Lower leg skin (tissue), 4 donors: ENCODE measurements at regions not wholly inside any gene's neighbourhood (a gene's known extent, or its start where the extent isn't known, plus 50 kb on each side); places are given as distances from the start of the nearest gene placed in this dataset.

Experiments used
- DNase-seq, 2 donors: peaks; one replicate each; pipeline ENCODE4 v3.0.0-alpha.2; 2019; ENCODE audit warnings: low spot score in 2 of 2
- H3K4me3 ChIP-seq: fragments of 200-600 bp; sonication (generic); 2 replicates; pipeline ENCODE4 v1.5.1; 2017; ENCODE audit warnings: mild to moderate bottlenecking, low read depth; ENCODE audit not compliant: poor library complexity, severe bottlenecking
- CTCF ChIP-seq, 3 donors: fragments of 450-650 bp; IDR thresholded peaks; one replicate each; pipeline ENCODE4 v1.5.1; 2016; ENCODE audit warnings: antibody characterized with exemption in 3 of 3, mild to moderate bottlenecking in 3 of 3, moderate library complexity in 2 of 3
- POLR2A ChIP-seq, 2 donors: fragments of 450-650 bp; IDR thresholded peaks; one replicate each; pipeline ENCODE4 v1.6.1; 2016 to 2017; ENCODE audit warnings: antibody characterized with exemption in 2 of 2, mild to moderate bottlenecking in 1 of 2, moderate library complexity in 1 of 2
- WGBS, 2 donors: methylation state at CpG; one replicate each; pipeline ENCODE4 v1.1.5; 2018; 5-methylcytosine and 5-hydroxymethylcytosine counted together
- intact Hi-C: fragments of 100-400 bp; cut with DNase I; formaldehyde crosslinking; loops from one replicate; pipeline ENCODE4 v1.15.0; 2023; ENCODE audit warnings: low total_unique reads

GRCh38 chr5:163938595-163938994 is 433.2 kb downstream of the MAT2B start:
- no peak for DNase-seq
- WGBS, 2 donors, result 80 to 100% methylated on average over 1 of the region's 1 CpG
- intact Hi-C loops, result no loop called here
- TF ChIP-seq CTCF (IDR thresholded peaks at IDR 0.05) (no peak), POLR2A (IDR thresholded peaks at IDR 0.05) (no peak)
- H3K4me3 ChIP-seq, result no peak overlapping the region

DNA sequence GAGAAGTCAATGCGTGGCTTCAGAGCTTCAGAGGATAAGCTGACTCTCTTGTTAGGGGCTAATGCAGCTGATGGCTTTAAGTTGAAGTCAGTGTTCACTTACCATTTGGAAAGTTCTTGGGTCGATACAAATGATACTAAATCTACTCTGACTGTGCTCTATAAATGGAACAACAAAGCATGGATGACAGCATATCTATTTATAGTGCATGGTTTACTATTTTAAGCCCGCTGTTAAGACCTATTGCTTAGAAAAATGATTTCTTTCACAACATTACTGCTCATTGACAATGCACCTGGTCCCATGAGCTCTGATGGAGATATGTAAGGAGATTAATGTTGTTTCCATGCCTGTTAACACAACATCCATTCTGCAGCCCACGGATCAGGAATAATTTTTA is 435.7 kb downstream of the MAT2B start:
- TF ChIP-seq POLR2A (IDR thresholded peaks at IDR 0.05) (no peak), CTCF (IDR thresholded peaks at IDR 0.05) (no peak)
- DNase-seq, result no peak
- H3K4me3 ChIP-seq, result no peak overlapping the region
- 69 to 75% methylated on average over 4 of the region's 4 CpGs for WGBS, 2 donors
- intact Hi-C loops, result no loop called here

- H3K4me3 ChIP-seq, result no peak overlapping the region
- DNase-seq, result no peak
- 84 to 92% methylated on average over 1 of the region's 1 CpG for WGBS, 2 donors
- no peak for TF ChIP-seq CTCF (IDR thresholded peaks at IDR 0.05)
- no peak for TF ChIP-seq POLR2A (IDR thresholded peaks at IDR 0.05)
- intact Hi-C loops, result no loop called here
These were observed 438.1 kb downstream of the MAT2B start for GRCh38 chr5:163943546-163943945.

- intact Hi-C loops, result no loop called here
- H3K4me3 ChIP-seq, result no peak overlapping the region
- TF ChIP-seq POLR2A (IDR thresholded peaks at IDR 0.05) (no peak), CTCF (IDR thresholded peaks at IDR 0.05) (no peak)
- no peak for DNase-seq
These were observed 439.3 kb downstream of the MAT2B start for GRCh38 chr5:163944738-163945137.

DNA sequence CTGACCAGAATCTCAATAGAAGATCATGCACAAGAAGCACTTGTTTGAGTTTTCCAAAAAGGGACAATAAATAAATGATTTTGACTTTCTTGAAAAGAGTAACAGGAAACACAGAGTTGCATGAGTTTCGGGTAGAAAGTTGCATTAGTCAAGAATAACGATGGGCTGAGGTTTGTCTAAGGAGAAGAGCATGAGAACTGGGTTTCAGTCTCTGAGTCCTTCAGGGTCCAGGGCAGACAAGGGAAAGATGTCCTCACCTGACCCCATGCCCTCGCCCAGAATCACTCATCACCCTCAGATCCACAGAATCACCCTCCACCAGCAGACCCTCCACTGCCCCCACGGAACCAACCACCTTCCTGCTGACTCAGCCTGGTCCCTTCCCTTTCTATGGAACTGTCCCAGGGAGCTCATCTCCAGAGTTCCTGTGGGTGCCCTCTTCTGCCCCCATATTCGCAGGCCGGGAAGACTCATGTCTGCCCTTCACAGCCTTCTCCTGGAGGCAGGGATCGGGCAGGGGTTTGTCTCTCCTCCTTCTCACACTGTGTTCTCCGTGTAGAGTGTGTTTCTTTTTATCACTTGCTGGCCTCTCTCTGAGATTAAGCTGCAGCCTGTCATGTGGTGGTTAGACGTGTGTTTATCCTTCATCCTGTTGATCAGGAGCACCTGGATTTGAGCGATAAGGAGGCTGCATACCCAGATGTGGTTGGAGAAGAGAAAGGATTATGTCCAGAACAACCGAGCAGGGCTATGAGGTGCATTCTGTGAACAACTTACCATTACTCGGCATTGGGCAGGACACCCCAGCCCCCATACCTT is 442.6 kb downstream of the MAT2B start:
- DNase-seq, result no peak
- WGBS, 2 donors, result 68 to 75% methylated on average over 12 of the region's 12 CpGs
- H3K4me3 ChIP-seq, result no peak overlapping the region
- TF ChIP-seq POLR2A (IDR thresholded peaks at IDR 0.05), result no peak
- no peak for TF ChIP-seq CTCF (IDR thresholded peaks at IDR 0.05)
- intact Hi-C loops, result no loop called here

DNA sequence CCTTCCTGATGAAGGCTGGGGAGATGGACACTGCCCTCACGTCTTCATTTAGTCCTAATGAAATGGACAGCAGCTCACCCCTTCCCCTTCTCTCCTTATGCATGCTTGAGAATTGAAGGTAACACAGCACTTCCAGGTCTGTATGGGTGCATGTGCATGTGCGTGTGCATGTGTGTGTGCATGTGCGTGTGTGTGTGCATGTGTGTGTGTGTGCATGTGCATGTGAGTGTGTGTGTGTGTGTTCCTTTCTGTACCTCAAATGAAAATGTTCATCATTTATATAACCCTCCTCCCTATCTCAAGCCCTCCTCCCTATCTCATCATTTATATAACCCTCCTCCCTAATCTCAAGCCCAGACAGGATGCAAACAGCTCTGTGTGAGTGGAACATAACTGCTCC is 444.8 kb downstream of the MAT2B start:
- TF ChIP-seq CTCF (IDR thresholded peaks at IDR 0.05), result no peak
- TF ChIP-seq POLR2A (IDR thresholded peaks at IDR 0.05), result no peak
- 65 to 100% methylated on average over 2 to 3 of the region's 3 CpGs for WGBS, 2 donors
- H3K4me3 ChIP-seq, result no peak overlapping the region
- intact Hi-C loops, result no loop called here
- DNase-seq, result no peak
